ENCODE measurements at regions not wholly inside any gene's neighbourhood (a gene's known extent, or its start where the extent isn't known, plus 50 kb on each side); places are given as distances from the start of the nearest gene placed in this dataset.

GRCh38 chr2:173611121-173611520 is 256.4 kb downstream of the CDCA7 start:
- TF ChIP-seq CTCF (conservative IDR thresholded peaks at IDR 0.05; ENCODE audit: low read length) = no peak
- TF ChIP-seq EZH2phosphoT487 (IDR thresholded peaks at IDR 0.05; ENCODE audit: borderline replicate concordance) = no peak
